Right hindlimb (tissue), 1 donor: ENCODE measurements at regions not wholly inside any gene's neighbourhood (a gene's known extent, or its start where the extent isn't known, plus 50 kb on each side); places are given as distances from the start of the nearest gene placed in this dataset.
"Not testable (repeated sequence)": the region's sequence is repeated elsewhere in the genome, so short reads cannot be mapped to it uniquely, and the experiment has no call there.

ENCODE experiments used
- DNase-seq: peaks from one replicate; pipeline ENCODE4 v3.0.0-alpha.2; 2018

DNA sequence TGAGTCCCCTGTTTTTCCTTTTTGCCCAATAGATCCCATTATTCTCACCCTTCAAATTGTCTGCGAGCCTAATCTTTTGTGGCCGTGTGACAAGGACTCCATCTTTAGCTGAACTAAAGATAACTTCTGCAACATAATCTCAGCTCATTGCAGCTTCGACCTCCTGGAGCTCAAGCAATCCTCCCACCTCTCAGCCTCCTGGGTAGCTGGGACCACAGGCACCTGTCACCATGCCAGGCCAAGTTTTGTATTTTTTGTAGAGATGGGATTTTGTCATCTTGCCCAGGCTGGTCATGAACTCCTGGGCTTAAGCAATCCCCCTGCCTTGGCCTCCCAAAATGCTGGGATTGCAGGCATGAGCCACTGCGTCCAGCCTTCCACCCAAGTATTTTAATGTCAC, 161.0 kb downstream of the GJA1 start:
- no peak for DNase-seq

DNA sequence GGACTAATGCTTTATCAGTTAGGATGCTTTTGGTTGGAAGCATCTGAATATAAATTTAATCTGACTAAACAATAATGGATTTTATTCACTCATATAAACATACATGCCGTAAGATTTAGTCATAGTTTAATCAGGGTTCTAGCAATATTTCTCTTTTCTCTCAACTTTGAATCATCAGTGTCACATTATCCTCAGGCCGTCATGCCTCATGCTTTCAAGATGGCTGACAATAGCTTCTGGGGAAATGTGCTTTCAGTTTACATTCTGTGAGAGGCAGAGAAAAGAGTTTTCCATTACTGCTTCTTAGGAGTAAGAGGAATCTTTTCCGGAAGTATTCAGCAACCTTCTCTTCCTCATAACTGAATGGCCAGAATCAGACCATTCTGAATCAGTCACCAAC, 162.2 kb downstream of the GJA1 start:
- no peak for DNase-seq

DNA sequence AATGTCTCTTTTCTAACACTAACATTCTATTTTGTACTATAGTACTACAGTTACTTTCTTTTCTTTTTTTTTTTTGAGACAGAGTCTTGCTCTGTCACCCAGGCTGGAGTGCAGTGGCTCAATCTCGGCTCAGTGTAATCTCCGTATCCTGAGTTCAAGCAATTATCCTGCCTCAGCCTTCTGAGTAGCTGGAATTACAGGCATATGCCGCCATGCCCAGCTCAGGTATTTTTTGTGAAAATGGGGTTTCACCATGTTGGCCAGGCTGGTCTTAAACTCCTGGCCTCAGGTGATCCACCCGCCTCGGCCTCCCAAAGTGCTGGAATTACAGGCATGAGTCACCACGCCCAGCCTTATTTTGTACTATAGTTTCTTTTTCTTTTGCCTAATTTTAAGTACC, 163.9 kb downstream of the GJA1 start:
- not testable (repeated sequence) for DNase-seq

DNA sequence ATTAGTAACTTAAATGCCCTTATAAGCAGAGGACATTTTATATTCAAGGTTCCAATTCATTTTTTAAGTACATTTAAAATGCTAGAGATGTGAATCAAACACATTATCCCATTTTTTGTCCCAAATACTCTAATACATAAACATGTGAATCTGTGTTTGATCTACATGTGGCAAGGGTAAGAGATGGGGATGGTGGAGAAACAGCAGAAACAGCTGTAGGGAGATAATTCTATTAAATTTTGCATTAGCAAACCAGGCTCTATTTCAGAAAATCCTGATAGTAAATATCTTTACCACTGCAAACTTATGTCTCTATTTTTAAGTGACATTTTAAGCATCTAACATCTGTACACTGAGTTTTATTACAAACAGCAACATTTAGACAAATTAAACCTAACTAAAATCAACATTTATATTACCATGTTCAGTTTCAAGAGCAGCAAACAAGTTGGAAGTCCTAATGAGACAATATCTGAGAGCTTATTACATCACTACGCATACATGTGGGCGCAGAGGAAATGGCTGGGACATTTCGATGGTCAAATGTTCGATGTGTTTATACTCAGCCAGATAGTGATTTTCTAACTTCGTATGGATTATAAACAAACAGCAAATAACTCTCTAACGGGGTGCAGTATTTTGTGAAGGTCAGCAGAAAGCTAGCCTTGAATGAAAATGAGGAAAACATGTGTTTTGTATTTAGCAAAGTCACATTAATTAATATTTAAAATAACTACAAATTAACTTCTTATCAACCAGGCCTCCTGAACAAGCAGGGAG, 165.1 kb downstream of the GJA1 start:
- no peak for DNase-seq

DNA sequence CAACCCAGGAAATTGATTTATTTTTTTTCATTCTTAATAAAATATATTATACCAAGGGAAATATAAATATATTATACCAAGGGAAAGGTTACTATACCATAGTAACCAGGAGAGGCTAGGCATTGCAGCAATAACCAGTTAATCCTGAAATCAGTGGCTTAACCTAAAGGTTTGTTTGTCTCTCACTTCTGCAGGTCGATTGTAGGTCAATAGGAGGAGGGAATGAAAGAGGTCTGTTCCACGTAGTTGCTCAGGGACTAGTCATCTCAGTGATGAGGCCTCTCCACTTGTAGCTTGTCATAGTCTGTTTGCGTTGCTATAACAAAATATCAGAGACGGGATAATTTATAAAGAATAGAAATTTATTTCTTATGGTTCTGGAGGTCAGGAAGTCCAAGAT, 168.0 kb downstream of the GJA1 start:
- no peak for DNase-seq

DNA sequence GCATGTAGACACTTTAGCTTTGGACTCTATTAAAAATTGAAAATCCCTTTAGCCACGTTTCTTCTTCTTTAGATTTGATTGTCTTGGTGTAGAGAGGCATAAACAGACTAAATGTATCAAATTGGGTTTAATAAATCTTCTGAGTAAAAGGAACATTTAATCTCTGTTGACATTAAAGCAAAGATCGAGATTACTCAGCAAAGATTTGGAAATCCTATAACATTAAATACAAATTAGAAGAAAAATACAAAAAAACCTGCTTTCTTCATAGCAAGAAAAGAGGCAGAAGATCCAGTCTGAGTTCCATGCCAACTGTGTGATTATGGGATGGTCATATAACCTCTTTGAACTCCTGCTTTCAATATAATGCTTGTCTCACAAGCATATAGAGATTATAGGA, 172.3 kb downstream of the GJA1 start:
- no peak for DNase-seq

DNA sequence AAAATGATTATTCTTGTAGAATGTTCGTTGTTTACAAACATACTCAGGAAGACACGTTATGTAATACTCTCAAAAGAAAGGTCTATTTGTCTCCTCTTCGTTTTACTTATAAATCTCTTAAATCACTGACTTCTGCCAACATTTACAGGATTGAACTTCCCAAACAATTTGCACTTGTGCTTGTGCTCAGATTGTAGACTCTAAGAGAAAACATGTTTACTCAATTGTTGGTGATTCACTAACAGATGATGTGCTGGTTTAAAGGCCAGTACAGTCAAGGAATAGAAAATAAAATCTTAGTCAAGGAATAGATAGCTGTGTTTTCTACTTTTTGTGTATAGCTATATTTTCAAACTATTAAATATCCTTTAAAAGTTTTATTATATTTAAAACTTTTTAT, 172.8 kb downstream of the GJA1 start:
- DNase-seq: no peak

DNA sequence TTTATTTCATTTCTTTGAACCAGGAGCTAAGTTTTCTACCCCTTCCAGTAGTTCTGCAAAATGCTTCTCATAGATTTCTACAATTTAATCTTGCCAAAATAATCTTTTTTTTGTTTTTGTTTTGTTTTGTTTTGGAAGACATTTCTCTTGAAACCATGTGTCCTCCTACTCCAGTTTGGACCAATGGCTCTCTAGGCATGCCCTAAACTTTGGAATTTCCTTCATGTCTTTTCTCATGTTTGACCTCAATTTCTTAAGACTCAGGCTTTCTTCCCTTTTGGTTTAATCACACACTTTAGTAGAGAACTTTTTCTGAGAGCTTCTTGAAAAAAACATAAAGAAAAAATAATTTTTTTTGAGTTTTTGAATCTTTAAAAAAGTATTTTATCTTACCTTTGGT, 173.8 kb downstream of the GJA1 start:
- no peak for DNase-seq

DNA sequence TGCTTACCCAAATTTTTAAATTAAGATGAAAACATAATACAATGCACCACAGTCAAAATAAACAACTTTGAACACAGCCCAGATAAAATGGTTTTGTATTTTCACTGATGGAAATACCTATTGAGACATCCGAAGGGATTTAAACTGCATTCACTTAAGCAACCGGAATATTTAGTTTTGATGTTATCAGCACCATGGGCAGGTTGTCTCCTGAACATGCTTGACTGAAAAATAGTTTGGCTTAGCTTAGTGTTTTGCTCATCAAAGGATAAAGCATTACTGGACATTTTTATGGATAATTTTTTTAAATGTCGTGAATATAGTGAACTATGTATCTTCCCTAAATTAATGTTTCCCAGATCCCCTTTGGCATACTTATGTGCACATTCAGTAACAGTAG, 177.5 kb downstream of the GJA1 start:
- DNase-seq: no peak

DNA sequence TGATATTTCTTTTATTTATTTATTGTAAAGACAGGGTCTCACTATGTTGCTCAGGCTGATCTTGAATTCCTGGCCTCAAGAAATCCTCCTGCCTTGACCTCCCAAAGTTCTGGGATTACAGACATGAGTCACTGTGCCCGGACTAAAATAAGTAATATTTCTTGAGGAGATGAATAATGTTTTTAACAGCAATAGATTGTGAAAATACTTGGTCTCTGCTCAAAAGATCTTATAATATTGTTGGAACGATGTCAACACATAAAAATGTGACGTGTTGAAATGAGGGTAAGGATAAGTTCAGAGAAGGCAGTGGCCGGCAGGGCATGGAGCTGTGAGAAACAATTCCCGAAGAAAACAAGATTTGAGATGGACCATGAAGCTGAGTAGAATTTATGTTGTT, 178.7 kb downstream of the GJA1 start:
- DNase-seq: no peak

DNA sequence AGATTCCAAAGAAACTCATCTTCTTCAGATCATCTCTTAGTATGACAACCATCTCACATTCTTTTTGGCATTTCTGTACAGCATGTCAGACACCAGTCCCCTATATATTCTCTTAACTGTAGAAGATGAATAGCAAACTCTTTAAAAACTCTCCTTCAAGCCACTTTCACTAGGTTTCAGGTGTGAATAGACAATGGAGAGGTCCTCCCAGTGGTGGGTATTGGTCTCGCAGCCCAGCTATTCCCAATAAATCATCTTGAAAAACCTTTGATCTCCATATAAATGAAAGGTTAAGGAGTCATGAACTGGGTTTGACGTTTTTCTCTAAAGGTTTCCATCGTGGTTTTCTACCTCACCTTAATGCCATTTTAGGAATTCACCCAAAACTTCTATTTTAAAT, 180.0 kb downstream of the GJA1 start:
- no peak for DNase-seq

DNA sequence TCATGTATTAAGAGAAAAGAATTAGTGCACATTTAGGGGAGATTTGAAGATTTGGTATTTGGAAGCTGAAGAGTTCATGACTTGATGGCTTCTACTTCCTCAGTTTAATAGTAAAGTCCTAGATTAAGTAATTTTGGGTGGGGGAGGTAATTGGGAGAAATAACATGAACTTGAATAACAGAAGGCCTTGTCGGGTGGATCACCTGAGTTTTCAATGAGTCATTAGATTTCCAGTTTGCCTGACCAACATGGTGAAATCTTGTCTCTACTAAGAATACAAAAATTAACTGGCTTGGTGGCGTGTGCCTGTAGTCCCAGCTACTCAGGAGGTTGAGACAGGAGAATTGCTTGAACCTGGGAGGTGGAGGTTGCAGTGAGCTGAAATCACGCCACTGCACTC, 181.0 kb downstream of the GJA1 start:
- no peak for DNase-seq

DNA sequence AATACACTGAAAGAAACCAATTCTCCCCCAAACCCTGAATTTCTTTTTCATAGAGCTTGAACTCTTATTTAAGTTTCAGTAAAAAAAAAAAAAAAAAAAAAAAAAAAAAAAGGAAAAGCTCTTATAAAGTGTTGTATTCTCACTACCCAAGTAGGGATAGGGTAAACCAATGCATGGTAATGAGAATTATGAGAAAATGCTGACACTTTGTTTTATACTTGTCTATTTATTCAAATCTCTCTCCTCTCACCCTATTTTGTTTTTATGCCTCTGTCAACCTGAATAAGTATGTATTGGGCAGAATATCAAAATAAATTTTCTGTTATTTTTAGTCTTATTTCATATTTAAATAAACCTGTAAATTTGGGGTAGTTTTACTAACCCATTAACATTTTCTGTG, 181.9 kb downstream of the GJA1 start:
- no peak for DNase-seq

DNA sequence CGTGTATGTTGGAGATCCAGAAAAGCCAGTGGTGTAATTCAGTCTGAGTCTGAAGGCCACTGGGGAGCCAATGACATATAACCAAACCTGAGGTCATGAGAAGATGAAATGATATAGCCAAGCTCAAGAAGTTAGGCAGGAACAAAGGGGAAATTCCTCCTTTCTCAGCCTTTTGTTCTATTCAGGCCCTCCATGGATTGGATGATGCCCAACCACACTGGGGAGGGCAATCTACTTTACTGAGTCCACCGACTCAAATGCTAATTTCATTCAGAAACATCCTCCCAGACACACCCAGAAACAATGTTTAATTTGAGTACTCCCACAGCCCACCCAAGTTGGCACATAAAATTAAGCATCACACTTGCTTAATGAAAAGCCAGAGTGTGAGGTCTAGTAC, 183.6 kb downstream of the GJA1 start:
- no peak for DNase-seq

DNA sequence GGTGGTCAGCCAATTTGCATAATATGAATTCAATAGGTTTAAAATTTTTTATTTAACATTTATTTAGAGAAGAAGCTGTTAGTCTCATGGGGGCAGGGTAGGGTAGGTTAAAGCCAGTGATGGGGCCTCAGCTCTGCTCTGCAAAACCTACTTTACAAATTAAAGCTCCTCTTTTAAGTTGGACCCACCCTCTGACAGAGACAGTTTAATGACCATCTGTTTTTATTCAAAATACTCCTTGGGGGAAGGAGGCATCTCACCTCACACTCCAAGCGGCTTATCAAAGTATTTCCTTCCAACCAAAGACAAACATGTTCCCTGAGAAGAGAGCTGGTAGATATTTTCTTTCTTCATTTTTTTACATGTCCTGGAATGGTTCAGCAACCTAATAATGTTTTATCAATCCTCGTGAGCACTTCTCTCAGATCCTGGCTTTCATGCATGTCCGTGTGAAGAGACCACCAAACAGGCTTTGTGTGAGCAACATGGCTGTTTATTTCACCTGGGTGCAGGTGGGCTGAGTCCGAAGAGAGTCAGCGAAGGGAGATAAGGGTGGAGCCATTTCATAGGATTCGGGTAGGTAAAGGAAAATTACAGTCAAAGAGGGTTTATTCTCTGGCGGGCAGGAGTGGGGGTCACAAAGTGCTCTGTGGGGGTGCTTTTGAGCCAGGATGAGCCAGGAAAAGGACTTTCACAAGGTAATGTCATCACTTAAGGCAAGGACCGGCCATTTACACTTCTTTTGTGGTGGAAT, 184.7 kb downstream of the GJA1 start:
- DNase-seq: no peak

DNA sequence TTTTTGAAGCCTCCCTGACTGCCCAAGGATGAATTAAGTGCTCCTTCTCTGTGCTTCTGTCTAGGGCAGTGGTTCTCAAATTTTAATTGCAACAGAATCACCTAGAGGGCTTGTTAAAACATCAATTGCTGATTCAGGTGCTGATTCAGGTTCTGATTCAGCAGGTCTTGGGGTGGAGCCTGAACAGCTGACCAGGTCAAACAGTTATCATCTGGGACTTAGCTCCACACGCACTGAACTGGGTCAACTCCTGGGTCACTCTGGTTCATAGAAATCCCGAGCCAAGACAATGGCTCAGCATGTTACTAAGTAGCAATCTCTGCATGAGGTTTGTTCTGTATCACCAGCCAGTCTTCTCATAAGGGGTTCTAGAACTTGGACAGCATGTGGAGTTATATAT, 192.3 kb downstream of the GJA1 start:
- no peak for DNase-seq

DNA sequence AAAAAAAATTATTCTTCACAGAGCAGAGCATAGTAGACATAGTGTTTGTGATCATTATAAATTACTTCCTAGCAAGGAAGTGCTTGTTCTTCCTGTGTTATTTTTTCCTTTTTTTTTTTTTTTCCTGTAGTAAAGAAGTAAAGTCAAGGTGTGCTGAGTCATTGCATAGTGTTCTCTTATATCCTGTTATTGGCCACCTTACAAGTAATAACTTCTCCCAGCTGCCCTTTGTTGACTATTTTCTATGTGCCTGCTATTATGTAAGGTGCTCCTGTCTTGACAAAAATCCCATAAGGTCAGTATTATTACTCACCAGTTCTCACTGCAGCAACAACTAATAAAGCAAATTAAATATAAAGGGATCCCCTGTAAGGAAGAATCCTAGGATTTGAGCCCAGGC, 195.3 kb downstream of the GJA1 start:
- no peak for DNase-seq

DNA sequence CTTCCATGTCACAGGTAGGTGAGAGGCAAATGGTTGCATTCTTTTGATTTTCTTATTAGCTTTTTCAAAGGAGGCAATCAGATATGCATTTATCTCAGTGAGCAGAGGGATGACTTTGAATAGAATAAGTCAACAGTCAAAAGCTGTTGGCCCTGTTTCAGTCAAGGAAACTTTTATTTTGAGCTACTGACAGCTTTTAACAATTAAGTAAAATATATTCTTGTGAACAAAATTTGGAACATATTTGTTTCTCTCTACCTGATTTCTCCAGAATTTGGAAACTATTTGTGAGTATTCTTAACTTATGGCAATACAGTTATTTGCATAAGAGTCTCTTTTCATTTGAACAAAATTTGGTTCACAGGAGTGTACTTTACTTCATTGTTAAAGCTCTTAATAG, 196.3 kb downstream of the GJA1 start:
- DNase-seq: not testable (repeated sequence)

DNA sequence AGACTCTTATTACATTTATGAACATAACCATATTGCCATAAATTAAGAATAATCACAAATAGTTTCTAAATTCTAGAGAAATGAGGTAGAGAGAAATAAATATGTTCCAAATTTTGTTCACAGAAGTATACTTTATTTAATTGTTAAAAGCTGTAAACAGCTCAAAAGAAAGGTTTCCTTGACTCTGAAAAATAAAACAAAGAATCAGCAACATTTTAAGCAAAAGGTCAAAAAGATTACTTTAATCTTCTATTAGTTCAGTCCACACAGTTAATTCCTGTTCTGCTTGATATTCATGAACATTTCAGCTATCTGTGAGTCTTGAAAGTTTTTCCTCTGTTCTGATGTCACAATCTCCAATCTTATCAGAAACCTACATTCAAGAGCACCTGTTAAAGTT, 197.9 kb downstream of the GJA1 start:
- no peak for DNase-seq

DNA sequence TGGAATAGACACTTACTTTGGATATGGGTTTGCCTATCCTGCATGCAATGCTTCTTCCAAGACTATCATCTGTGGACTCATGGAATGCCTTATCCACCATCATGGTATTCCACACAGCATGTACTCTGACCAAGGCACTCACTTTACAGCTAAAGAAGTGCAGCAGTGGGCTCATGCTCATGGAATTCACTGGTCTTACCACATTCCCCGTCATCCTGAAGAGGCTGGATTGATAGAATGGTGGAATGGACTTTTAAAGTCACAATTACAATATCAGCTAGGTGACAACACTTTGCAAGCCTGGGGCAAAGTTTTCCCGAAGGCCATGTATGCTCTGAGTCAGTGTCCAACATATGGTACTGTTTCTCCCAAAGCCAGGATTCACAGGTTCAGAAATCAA, 199.1 kb downstream of the GJA1 start:
- not testable (repeated sequence) for DNase-seq

DNA sequence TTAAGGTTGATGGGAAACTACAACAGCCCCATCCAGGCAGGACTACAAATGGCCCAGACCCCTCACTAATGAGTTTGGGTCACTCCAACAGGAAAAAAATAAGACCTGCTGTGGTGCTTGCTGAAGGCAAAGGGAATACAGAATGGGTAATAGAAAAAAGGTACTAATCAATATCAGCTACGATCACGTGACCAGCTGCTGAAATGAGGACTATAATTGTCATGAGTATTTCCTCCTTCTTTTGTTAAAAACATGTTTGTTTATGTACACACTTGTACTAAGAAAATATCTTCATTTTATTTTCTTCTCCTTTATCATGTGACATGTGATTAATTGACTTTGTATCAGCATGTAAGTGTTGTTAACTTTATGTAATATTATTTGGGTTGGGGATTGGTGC, 199.9 kb downstream of the GJA1 start:
- no peak for DNase-seq

DNA sequence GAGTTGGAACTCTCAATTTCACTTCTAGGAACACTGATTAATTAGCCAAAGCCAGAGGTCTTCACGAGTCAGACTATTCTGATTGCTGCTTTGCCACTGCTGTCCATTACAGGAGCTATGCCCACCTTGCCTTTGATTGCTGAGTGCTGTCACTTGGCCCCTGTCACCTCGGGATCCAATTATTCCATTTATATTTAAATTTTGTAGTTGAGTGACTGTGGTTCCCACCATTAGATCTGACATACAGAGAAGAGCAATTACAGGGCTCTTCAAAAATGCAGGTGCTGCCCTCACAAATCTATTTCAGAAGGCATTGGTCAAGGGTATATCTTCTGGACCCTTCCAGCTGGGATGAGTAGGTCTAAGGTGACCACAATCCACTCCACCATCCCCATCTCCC, 200.8 kb downstream of the GJA1 start:
- DNase-seq: not testable (repeated sequence)

DNA sequence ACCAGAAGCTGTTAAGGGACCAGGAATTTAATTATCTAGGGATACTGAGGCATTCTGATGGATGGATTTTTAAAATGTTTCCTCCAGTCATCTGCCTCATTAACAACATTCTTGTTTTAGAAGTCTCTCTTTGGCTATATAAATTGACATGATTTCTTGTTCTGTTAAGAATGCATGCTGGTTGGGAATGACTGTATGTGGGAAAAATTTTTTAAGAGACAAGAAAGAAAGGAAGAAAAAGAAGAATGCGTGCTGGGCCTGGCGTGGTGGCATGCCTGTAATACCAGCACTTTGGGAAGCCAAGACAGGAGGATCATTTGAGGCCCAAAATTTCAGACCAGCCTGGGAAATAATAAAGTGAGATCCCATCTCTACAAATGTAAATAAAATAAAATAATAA, 203.6 kb downstream of the GJA1 start:
- DNase-seq: no peak

DNA sequence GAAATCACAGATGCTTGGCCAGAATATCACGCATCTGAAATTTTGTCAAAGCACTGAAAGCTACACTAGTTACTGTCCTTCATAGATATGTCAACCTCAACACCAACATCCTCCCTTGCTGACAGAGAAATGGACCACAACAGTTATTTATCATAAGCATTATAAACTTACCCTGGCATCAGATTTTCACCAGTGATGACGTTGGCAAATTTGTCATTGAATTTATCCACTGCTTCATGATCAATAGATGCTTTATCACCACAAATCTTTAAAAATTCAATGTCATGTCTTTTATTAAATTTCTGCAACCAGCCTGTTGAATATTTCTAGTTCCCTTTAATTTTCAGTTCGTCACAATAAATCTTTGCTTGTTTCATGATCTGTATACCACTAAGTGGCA, 205.7 kb downstream of the GJA1 start:
- DNase-seq: no peak
